LNCAP (cell line): ENCODE measurements at regions not wholly inside any gene's neighbourhood (a gene's known extent, or its start where the extent isn't known, plus 50 kb on each side); places are given as distances from the start of the nearest gene placed in this dataset.

Experiments
- TF ChIP-seq, protein P1 (sequence below): fragments of 450-650 bp; IDR thresholded peaks from 2 replicates; pipeline ENCODE4 v1.5.1; 2017; ENCODE audit warnings: mild to moderate bottlenecking

GRCh38 chr2:238589591-238590460, 163.1 kb downstream of the ASB1 start:
- TF ChIP-seq, protein P1, sequence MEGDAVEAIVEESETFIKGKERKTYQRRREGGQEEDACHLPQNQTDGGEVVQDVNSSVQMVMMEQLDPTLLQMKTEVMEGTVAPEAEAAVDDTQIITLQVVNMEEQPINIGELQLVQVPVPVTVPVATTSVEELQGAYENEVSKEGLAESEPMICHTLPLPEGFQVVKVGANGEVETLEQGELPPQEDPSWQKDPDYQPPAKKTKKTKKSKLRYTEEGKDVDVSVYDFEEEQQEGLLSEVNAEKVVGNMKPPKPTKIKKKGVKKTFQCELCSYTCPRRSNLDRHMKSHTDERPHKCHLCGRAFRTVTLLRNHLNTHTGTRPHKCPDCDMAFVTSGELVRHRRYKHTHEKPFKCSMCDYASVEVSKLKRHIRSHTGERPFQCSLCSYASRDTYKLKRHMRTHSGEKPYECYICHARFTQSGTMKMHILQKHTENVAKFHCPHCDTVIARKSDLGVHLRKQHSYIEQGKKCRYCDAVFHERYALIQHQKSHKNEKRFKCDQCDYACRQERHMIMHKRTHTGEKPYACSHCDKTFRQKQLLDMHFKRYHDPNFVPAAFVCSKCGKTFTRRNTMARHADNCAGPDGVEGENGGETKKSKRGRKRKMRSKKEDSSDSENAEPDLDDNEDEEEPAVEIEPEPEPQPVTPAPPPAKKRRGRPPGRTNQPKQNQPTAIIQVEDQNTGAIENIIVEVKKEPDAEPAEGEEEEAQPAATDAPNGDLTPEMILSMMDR = no peak

DNA sequence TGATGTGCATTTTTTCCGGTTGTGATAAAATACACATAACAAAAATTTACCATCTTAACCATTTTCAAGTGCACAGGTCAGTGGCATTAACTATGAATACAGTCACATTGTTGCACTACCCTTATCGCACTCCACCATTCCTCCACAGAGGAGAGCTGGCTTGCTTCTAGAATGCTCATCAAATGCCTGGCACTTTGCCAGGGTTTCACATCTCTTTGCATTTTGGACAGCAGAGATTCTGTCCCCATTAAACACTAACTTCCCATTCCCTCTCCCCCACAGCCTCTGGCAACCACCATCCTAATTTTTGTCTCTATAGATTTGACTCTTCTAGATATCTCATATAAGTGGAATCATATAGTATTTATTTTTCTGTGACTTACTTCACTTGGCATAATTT, 165.0 kb downstream of the ASB1 start:
- TF ChIP-seq, protein P1 = no peak

DNA sequence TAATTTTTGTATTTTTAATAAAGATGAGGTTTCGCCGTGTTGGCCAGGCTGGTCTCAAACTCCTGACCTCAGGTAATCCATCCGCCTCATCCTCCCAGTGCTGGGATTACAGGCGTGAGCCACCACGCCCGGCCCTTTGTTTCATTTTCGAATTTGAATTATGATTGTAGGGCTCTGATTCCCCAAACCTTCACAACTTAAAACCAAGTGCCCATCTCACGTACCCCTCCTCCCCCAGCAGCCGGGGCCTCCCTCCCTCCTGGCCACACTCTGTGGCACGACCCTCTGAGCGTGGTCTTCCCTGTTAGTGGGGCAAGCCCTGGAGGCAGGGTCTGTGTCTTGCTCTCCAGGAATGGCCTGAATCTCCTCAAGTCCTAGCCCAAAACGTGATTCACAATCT, 166.5 kb downstream of the ASB1 start:
- TF ChIP-seq, protein P1 = no peak

DNA sequence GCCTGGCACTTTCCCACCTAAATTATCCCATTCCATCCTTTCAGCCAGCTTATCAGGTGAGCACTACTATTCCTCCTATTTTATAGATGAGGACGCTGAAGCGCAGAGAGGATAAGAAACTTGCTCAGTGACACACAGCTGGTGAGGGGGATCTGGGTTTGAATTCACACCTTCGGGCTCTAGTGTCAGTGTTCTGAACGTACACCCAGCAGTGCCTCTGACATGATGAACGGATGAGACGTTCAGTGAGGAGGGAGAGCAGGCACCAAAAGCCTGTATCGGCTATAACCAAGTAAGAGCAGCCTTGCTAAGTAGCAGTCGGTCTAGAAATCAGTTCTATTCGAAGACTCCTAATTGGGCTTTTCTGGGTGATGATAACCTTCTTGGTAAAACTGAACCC, 167.0 kb downstream of the ASB1 start:
- TF ChIP-seq, protein P1 = no peak

GRCh38 chr2:238594796-238595749, 168.3 kb downstream of the ASB1 start:
- TF ChIP-seq, protein P1 = no peak

DNA sequence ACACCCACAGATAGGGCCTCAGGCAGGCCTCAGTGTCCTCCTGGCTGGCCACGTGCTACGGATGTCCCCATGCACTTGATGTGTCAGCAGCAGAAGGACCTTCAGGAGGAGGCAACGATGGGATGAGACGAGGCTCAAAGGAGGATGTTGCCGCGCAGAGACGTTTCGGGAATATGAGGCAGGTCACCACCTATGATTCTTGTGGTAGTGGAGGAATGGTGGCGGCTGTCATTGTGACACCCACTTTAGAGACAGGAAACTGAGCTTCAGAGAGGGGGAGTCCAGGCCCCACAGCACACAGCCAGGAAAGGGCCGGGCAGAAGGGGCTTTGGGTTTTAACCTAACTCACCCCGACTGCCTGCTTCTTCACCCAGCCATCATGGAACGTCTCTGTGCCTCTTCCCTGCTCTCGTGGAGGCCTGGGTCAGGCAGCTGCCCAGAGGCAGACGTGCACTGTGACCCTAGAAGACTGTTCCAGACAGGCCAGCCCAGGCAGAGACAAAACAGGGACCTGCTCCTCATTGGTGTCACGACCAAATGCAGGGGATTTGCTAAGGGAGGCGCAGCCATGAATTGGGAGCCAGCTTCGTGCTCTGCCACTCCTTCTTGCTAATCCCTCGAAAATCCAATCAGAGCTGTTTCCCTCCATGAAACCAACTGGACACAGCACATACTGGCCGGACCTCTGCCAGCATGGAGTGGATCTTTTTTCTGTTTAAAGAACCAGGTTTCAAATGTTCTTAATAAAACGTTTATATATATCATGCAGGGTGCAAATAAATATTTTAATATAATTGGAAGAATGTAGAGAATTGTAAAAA, 169.2 kb downstream of the ASB1 start:
- TF ChIP-seq, protein P1 = no peak
